Adrenal gland (tissue), 5 donors: ENCODE measurements at regions not wholly inside any gene's neighbourhood (a gene's known extent, or its start where the extent isn't known, plus 50 kb on each side); places are given as distances from the start of the nearest gene placed in this dataset.

Experiments
- POLR2A ChIP-seq, 2 donors: fragments of 450-650 bp; IDR thresholded peaks; one replicate each; pipeline ENCODE4 v1.6.1; 2017; ENCODE audit warnings: antibody characterized with exemption in 2 of 2, mild to moderate bottlenecking in 2 of 2, moderate library complexity in 1 of 2
- TF ChIP-seq, protein P1 (sequence below), 6 experiments: fragments of 450-650 bp in 4 of 6; fragments of 200-600 bp in 2 of 6; sonication (generic) in 1 of 6; IDR thresholded peaks; 1 replicate in 5 of 6; 2 replicates in 1 of 6; pipeline versions ENCODE4 v1.5.1 to v1.8.0; 2016 to 2021; ENCODE audit warnings: antibody characterized with exemption in 6 of 6, mild to moderate bottlenecking in 2 of 6, moderate library complexity in 1 of 6
- donor health status: DM: no; HTN: no; CAD: no.

DNA sequence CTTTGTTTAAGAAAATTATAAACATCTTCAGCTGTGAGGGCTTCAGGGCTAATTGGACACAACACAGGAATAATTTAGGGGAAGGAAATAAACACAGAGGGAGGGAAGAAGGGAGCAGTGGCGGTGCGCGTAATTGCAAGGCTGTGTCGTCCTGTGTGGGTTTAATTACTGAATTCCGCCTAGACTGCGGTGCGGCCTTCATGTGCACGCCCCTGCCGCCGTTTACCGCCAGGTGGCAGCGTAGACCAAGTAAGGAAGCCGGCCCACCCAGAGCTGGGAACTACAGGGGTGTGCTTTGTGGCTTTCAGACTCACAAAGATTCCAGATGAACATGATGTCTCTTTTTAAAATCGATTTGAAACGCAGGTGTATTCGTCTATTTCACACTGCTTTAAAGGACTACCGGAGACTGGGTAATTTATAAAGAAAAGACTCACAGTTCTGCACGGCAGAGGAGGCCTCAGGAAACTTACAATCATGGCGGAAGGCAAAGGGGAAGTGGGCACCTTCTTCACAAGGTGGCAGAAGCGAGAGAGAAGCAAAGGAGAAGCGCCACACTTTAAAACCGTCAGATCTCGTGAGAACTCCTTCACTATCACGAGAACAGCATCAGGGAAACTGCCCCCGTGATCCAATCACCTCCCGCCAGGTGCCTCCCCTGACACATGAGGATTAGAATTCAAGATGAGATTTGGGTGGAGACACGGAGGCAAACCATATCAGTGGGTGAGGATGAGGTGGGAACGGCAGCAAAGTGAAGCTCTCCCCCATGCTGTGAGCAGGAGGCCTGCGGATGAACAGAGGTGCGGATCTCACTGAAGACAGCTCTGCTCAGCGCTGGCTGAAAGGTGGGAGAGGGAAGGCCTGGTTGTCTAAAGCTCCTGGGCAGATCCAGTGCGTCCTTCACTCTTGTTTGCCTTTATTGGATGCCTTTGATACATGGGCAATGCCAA lies 222.0 kb upstream of the PDE10A start:
- no peak for TF ChIP-seq POLR2A (IDR thresholded peaks at IDR 0.05)
- TF ChIP-seq, protein P1, sequence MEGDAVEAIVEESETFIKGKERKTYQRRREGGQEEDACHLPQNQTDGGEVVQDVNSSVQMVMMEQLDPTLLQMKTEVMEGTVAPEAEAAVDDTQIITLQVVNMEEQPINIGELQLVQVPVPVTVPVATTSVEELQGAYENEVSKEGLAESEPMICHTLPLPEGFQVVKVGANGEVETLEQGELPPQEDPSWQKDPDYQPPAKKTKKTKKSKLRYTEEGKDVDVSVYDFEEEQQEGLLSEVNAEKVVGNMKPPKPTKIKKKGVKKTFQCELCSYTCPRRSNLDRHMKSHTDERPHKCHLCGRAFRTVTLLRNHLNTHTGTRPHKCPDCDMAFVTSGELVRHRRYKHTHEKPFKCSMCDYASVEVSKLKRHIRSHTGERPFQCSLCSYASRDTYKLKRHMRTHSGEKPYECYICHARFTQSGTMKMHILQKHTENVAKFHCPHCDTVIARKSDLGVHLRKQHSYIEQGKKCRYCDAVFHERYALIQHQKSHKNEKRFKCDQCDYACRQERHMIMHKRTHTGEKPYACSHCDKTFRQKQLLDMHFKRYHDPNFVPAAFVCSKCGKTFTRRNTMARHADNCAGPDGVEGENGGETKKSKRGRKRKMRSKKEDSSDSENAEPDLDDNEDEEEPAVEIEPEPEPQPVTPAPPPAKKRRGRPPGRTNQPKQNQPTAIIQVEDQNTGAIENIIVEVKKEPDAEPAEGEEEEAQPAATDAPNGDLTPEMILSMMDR (IDR thresholded peaks at IDR 0.05): peak; percentile 80 to 91 (median 88)
